ENCODE measurements at regions not wholly inside any gene's neighbourhood (a gene's known extent, or its start where the extent isn't known, plus 50 kb on each side); places are given as distances from the start of the nearest gene placed in this dataset.

GRCh38 chr10:53469383-53469782 is 696.8 kb upstream of the MBL2 start:
- H3K27ac ChIP-seq (ENCODE audit: low read length), result no peak overlapping the region
- no peak overlapping the region for H3K9ac ChIP-seq (ENCODE audit: low read length)
- H3K79me2 ChIP-seq (replicated peaks; ENCODE audit: insufficient read depth, low read length), result no peaks in the 10 kb centered on the region
- H3K36me3 ChIP-seq (ENCODE audit: insufficient read depth, low read length), result no peaks in the 10 kb centered on the region
- no peaks in the 10 kb centered on the region for H3F3A ChIP-seq (ENCODE audit: insufficient read depth, low read length, poor library complexity, severe bottlenecking)
- no peak overlapping the region for H3K4me2 ChIP-seq (ENCODE audit: low read length)
- H2AFZ ChIP-seq (ENCODE audit: low read depth, low read length), result no peak overlapping the region
- no peak overlapping the region for H3K4me3 ChIP-seq (ENCODE audit: low read length)
- no peak for TF ChIP-seq REST (IDR thresholded peaks at IDR 0.05; ENCODE audit: borderline replicate concordance)
- TF ChIP-seq EP300 (conservative IDR thresholded peaks at IDR 0.05; ENCODE audit: poor library complexity, severe bottlenecking), result no peak
- TF ChIP-seq MXI1 (conservative IDR thresholded peaks at IDR 0.05; ENCODE audit: poor library complexity, severe bottlenecking), result no peak
- TF ChIP-seq TAF1 (IDR thresholded peaks at IDR 0.05; ENCODE audit: low read depth), result no peak
- no peak for TF ChIP-seq EZH2 (IDR thresholded peaks at IDR 0.05; ENCODE audit: borderline replicate concordance, insufficient read depth, low read length, poor library complexity, severe bottlenecking)
- H4K20me1 ChIP-seq (ENCODE audit: insufficient read depth), result no peaks in the 10 kb centered on the region
- H3K27me3 ChIP-seq (ENCODE audit: insufficient read depth, low read depth, low read length), result no peaks in the 10 kb centered on the region
- no peaks in the 10 kb centered on the region for H3K9me2 ChIP-seq (ENCODE audit: insufficient read depth, low read length)
- H3K9me3 ChIP-seq (ENCODE audit: low read length), result no peaks in the 10 kb centered on the region

GRCh38 chr10:53463539-53463938 is 691.0 kb upstream of the MBL2 start:
- H3K27ac ChIP-seq (ENCODE audit: low read length), result no peak overlapping the region
- TF ChIP-seq TAF1 (IDR thresholded peaks at IDR 0.05; ENCODE audit: low read depth), result no peak
- no peak for TF ChIP-seq POLR2AphosphoS5 (IDR thresholded peaks at IDR 0.05)
- TF ChIP-seq EZH2 (IDR thresholded peaks at IDR 0.05; ENCODE audit: borderline replicate concordance, insufficient read depth, low read length, poor library complexity, severe bottlenecking), result no peak
- no peak for TF ChIP-seq RAD21 (conservative IDR thresholded peaks at IDR 0.05)
- no peak for TF ChIP-seq CTCF (IDR thresholded peaks at IDR 0.05; ENCODE audit: poor library complexity, severe bottlenecking)
- no peak for TF ChIP-seq MXI1 (conservative IDR thresholded peaks at IDR 0.05; ENCODE audit: poor library complexity, severe bottlenecking)
- TF ChIP-seq SMC3 (conservative IDR thresholded peaks at IDR 0.05; ENCODE audit: poor library complexity), result no peak
- no peak for TF ChIP-seq EP300 (conservative IDR thresholded peaks at IDR 0.05; ENCODE audit: poor library complexity, severe bottlenecking)
- TF ChIP-seq REST (IDR thresholded peaks at IDR 0.05; ENCODE audit: borderline replicate concordance), result no peak
- H3K4me3 ChIP-seq (ENCODE audit: low read length), result no peak overlapping the region
- H4K20me1 ChIP-seq (ENCODE audit: insufficient read depth), result no peaks in the 10 kb centered on the region
- no peaks in the 10 kb centered on the region for H3K27me3 ChIP-seq (ENCODE audit: insufficient read depth, low read depth, low read length)
- no peaks in the 10 kb centered on the region for H3K79me2 ChIP-seq (replicated peaks; ENCODE audit: insufficient read depth, low read length)
- no peak overlapping the region for H3K9ac ChIP-seq (ENCODE audit: low read length)
- H3K4me2 ChIP-seq (ENCODE audit: low read length), result no peak overlapping the region
- no peak overlapping the region for H2AFZ ChIP-seq (ENCODE audit: low read depth, low read length)
- H3K36me3 ChIP-seq (ENCODE audit: insufficient read depth, low read length), result no peaks in the 10 kb centered on the region
- H3F3A ChIP-seq (ENCODE audit: insufficient read depth, low read length, poor library complexity, severe bottlenecking), result no peaks in the 10 kb centered on the region
- H3K9me2 ChIP-seq (ENCODE audit: insufficient read depth, low read length), result no peaks in the 10 kb centered on the region
- no peaks in the 10 kb centered on the region for H3K9me3 ChIP-seq (ENCODE audit: low read length)
